GM13976 (cell line): ENCODE measurements at regions not wholly inside any gene's neighbourhood (a gene's known extent, or its start where the extent isn't known, plus 50 kb on each side); places are given as distances from the start of the nearest gene placed in this dataset.

Source experiments
- DNase-seq: peaks from one replicate; pipeline ENCODE4 v3.0.0; 2012; ENCODE audit warnings: low spot score
- CTCF ChIP-seq: IDR thresholded peaks from 2 replicates; pipeline ENCODE4 v1.5.1; 2012; ENCODE audit warnings: borderline replicate concordance, mild to moderate bottlenecking; ENCODE audit not compliant: insufficient read depth; ENCODE audit errors: extremely low read depth, missing control alignments, control extremely low read depth
- in situ Hi-C: fragments of 300-500 bp; cut with MboI; formaldehyde crosslinking; loops from one replicate; pipeline ENCODE4 v1.12.0; 2022; ENCODE audit warnings: low sequenced_read_pairs, mixed read lengths, inconsistent platforms; ENCODE audit not compliant: unreplicated experiment

GRCh38 chr11:80109652-80110051, 668.8 kb upstream of the TENM4 start:
- DNase-seq, result no peak
- in situ Hi-C loops, result no loop called here
- TF ChIP-seq CTCF, result no peak

- DNase-seq, result no peak
- no peak for TF ChIP-seq CTCF
- in situ Hi-C loops, result no loop called here
These were observed 668.2 kb upstream of the TENM4 start for GRCh38 chr11:80109031-80109430.

GRCh38 chr11:80107415-80107814, 666.6 kb upstream of the TENM4 start:
- TF ChIP-seq CTCF, result no peak
- DNase-seq, result no peak
- in situ Hi-C loops, result no loop called here

- DNase-seq, result no peak
- in situ Hi-C loops, result no loop called here
- no peak for TF ChIP-seq CTCF
These were observed 663.4 kb upstream of the TENM4 start for GRCh38 chr11:80104191-80104590.

- TF ChIP-seq CTCF, result no peak
These were observed 662.5 kb upstream of the TENM4 start for GRCh38 chr11:80103142-80103859.

GRCh38 chr11:80097146-80097545, 656.3 kb upstream of the TENM4 start:
- in situ Hi-C loops, result no loop called here
- no peak for DNase-seq
- TF ChIP-seq CTCF, result no peak

More at GRCh38 chr11:80103142-80103859, 662.5 kb upstream of the TENM4 start:
- no peak for DNase-seq
- in situ Hi-C loops, result no loop called here
